H1 (cell line): ENCODE measurements at regions not wholly inside any gene's neighbourhood (a gene's known extent, or its start where the extent isn't known, plus 50 kb on each side); places are given as distances from the start of the nearest gene placed in this dataset.
A peak's percentile ranks its signal among the peaks of the same experiment; 100 is the strongest.

Experiments
- CTCF ChIA-PET: fragments of 300-600 bp; sonication (Branson Sonifier 250); formaldehyde crosslinking; loops from one replicate; lab custom pipeline; 2021; ENCODE audit not compliant: partially characterized antibody; lab: Charles Lee
- POLR2A ChIA-PET: fragments of 300-600 bp; sonication (Branson Sonifier 250); formaldehyde crosslinking; loops from one replicate; lab custom pipeline; 2021; ENCODE audit warnings: inconsistent platforms; ENCODE audit not compliant: partially characterized antibody; lab: Charles Lee
- DNase-seq, 2 experiments: peaks; one replicate each; pipeline versions ENCODE4 v3.0.0 to v3.0.0-alpha.2; 2010 to 2022; ENCODE audit warnings: low spot score in 2 of 2, low read depth in 1 of 2, mixed read lengths in 1 of 2
- FAIRE-seq: peaks from 2 replicates; lab custom pipeline; 2011; peaks lifted over from hg19 to GRCh38; lab: Jason Lieb, UNC
- H2AFZ ChIP-seq: 2 replicates; pipeline ENCODE4 v1.8.1; 2012; ENCODE audit warnings: low read length, inconsistent platforms
- H2AK5ac ChIP-seq: 2 replicates; pipeline ENCODE4 v1.6.1; 2013; ENCODE audit warnings: low read depth, low read length
- H2BK120ac ChIP-seq: replicated peaks from 2 replicates; pipeline ENCODE3; 2013; ENCODE audit warnings: low read depth, low read length, inconsistent platforms
- H2BK12ac ChIP-seq: 2 replicates; pipeline ENCODE4 v1.6.1; 2013; ENCODE audit warnings: low read depth, low read length
- H2BK15ac ChIP-seq: 2 replicates; pipeline ENCODE4 v1.6.1; 2013; ENCODE audit warnings: low read length
- H2BK20ac ChIP-seq: 2 replicates; pipeline ENCODE4 v1.6.1; 2013; ENCODE audit warnings: low read length
- H2BK5ac ChIP-seq: 2 replicates; pipeline ENCODE4 v1.6.1; 2013; ENCODE audit warnings: low read depth, low read length
- H3K14ac ChIP-seq: 2 replicates; pipeline ENCODE4 v1.6.1; 2013; ENCODE audit warnings: inconsistent platforms; ENCODE audit not compliant: insufficient read length
- H3K18ac ChIP-seq: 2 replicates; pipeline ENCODE4 v1.6.1; 2013; ENCODE audit warnings: low read length; ENCODE audit errors: extremely low read depth
- H3K23ac ChIP-seq: 2 replicates; pipeline ENCODE4 v1.6.1; 2013; ENCODE audit warnings: inconsistent platforms; ENCODE audit not compliant: insufficient read length
- H3K23me2 ChIP-seq: 2 replicates; pipeline ENCODE4 v1.6.1; 2013; ENCODE audit warnings: low read depth, low read length
- H3K27ac ChIP-seq: 2 replicates; pipeline ENCODE4 v1.6.1; 2011; ENCODE audit warnings: low read depth, low read length, inconsistent platforms
- H3K27me3 ChIP-seq, 4 experiments: replicated peaks in 1 of 4; 1 replicate in 1 of 4; 2 replicates in 3 of 4; pipeline versions ENCODE4 v1.6.1 to v1.8.1; 2011 to 2013; ENCODE audit warnings: low read length in 3 of 4, mild to moderate bottlenecking in 3 of 4, inconsistent platforms in 2 of 4, mixed read lengths in 2 of 4, moderate library complexity in 1 of 4; ENCODE audit not compliant: control insufficient read depth in 3 of 4, insufficient read depth in 3 of 4; ENCODE audit errors: extremely low read depth in 1 of 4
- H3K36me3 ChIP-seq, 4 experiments: 2 replicates each; pipeline versions ENCODE4 v1.6.1 to v1.8.1; 2011 to 2013; ENCODE audit warnings: mild to moderate bottlenecking in 4 of 4, low read length in 3 of 4, moderate library complexity in 2 of 4, control low read depth in 1 of 4, inconsistent platforms in 1 of 4; ENCODE audit not compliant: insufficient read depth in 4 of 4, control insufficient read depth in 2 of 4
- H3K4ac ChIP-seq: replicated peaks from 2 replicates; pipeline ENCODE3; 2013; ENCODE audit warnings: low read length, low read depth, mixed read lengths, inconsistent platforms; ENCODE audit not compliant: insufficient read length
- H3K4me1 ChIP-seq, 4 experiments: replicated peaks in 1 of 4; 1 replicate in 1 of 4; 2 replicates in 3 of 4; pipeline versions ENCODE4 v1.6.1 to v1.8.1; 2011 to 2013; ENCODE audit warnings: low read length in 3 of 4, inconsistent platforms in 2 of 4, mixed read lengths in 1 of 4; ENCODE audit not compliant: insufficient read depth in 4 of 4, control insufficient read depth in 3 of 4
- H3K4me2 ChIP-seq, 2 experiments: 2 replicates each; pipeline versions ENCODE4 v1.6.1 to v1.8.1; 2011 to 2013; ENCODE audit warnings: low read depth in 2 of 2, low read length in 2 of 2, control low read depth in 1 of 2, inconsistent platforms in 1 of 2, mild to moderate bottlenecking in 1 of 2; ENCODE audit not compliant: insufficient read depth in 1 of 2
- H3K4me3 ChIP-seq, 4 experiments: fragments of 200-600, 300-600 bp in 1 of 4; sonication (generic), shearing (Covaris generic), sonication (Bioruptor Twin) in 1 of 4; 2 replicates each; pipeline versions ENCODE4 v1.5.1 to v1.8.1; 2011 to 2016; ENCODE audit warnings: low read length in 4 of 4, low read depth in 3 of 4, control low read depth in 2 of 4, inconsistent platforms in 2 of 4, mild to moderate bottlenecking in 2 of 4, mixed read lengths in 1 of 4, moderate library complexity in 1 of 4; ENCODE audit not compliant: insufficient read depth in 2 of 4; ENCODE audit errors: extremely low read depth in 1 of 4
- H3K56ac ChIP-seq: replicated peaks from 2 replicates; pipeline ENCODE3; 2013; ENCODE audit warnings: low read depth, mild to moderate bottlenecking, mixed read lengths, low read length, inconsistent platforms; ENCODE audit not compliant: insufficient read length
- H3K79me1 ChIP-seq: 2 replicates; pipeline ENCODE4 v1.6.1; 2013; ENCODE audit warnings: low read depth, low read length, control low read depth
- H3K79me2 ChIP-seq, 2 experiments: 2 replicates each; pipeline versions ENCODE4 v1.6.1 to v1.8.1; 2012 to 2013; ENCODE audit warnings: low read length in 2 of 2, mild to moderate bottlenecking in 2 of 2, inconsistent platforms in 1 of 2; ENCODE audit not compliant: insufficient read depth in 2 of 2, control insufficient read depth in 1 of 2
- H3K9ac ChIP-seq, 4 experiments: replicated peaks in 1 of 4; 1 replicate in 1 of 4; 2 replicates in 3 of 4; pipeline versions ENCODE4 v1.6.1 to v1.8.1; 2011 to 2013; ENCODE audit warnings: low read depth in 3 of 4, low read length in 3 of 4, control low read depth in 2 of 4, mild to moderate bottlenecking in 2 of 4, moderate library complexity in 2 of 4, inconsistent platforms in 1 of 4; ENCODE audit errors: extremely low read depth in 1 of 4
- H3K9me3 ChIP-seq, 2 experiments: 2 replicates each; pipeline versions ENCODE4 v1.6.1 to v1.8.1; 2012 to 2013; ENCODE audit warnings: mild to moderate bottlenecking in 2 of 2, moderate library complexity in 2 of 2, control low read depth in 1 of 2, inconsistent platforms in 1 of 2, low read depth in 1 of 2, low read length in 1 of 2, mixed read lengths in 1 of 2; ENCODE audit not compliant: insufficient read depth in 2 of 2
- H4K20me1 ChIP-seq, 2 experiments: replicated peaks in 1 of 2; 2 replicates each; pipeline versions ENCODE3 to v1.8.1; 2011 to 2013; ENCODE audit warnings: inconsistent platforms in 2 of 2, low read length in 2 of 2, mild to moderate bottlenecking in 1 of 2; ENCODE audit not compliant: insufficient read depth in 2 of 2, control insufficient read depth in 1 of 2
- H4K5ac ChIP-seq: 2 replicates; pipeline ENCODE4 v1.6.1; 2013; ENCODE audit warnings: low read length, low read depth, mixed read lengths, inconsistent platforms; ENCODE audit not compliant: insufficient read length
- H4K8ac ChIP-seq: 2 replicates; pipeline ENCODE4 v1.8.0; 2013; ENCODE audit warnings: mild to moderate bottlenecking, moderate library complexity, low read length, inconsistent platforms; ENCODE audit not compliant: insufficient read depth; ENCODE audit errors: extremely low read depth
- H4K91ac ChIP-seq: replicated peaks from 2 replicates; pipeline ENCODE3; 2013; ENCODE audit warnings: low read length, mixed read lengths, inconsistent platforms; ENCODE audit not compliant: insufficient read length
- CBX5 ChIP-seq: fragments of 300-800, 300-1000 bp; sonication (generic); IDR thresholded peaks from 2 replicates; pipeline ENCODE4 v1.7.1; 2016; ENCODE audit warnings: antibody characterized with exemption, low read length, low read depth
- EZH2 ChIP-seq: fragments of 200-600 bp; sonication (generic); IDR thresholded peaks from 2 replicates; pipeline ENCODE4 v1.7.1; 2012; ENCODE audit warnings: low read depth, mild to moderate bottlenecking, moderate library complexity, low read length, inconsistent platforms; ENCODE audit not compliant: severe bottlenecking
- NANOG ChIP-seq: IDR thresholded peaks from 2 replicates; pipeline ENCODE4 v1.6.1; 2011; ENCODE audit warnings: low read length, low read depth, mild to moderate bottlenecking, inconsistent platforms; ENCODE audit not compliant: insufficient read depth, poor library complexity, severe bottlenecking
- POU5F1 ChIP-seq: IDR thresholded peaks from 2 replicates; pipeline ENCODE4 v1.6.1; 2011; ENCODE audit warnings: low read depth, mild to moderate bottlenecking, low read length, moderate library complexity
- RAD21 ChIP-seq, 2 experiments: IDR thresholded peaks in 1 of 2; conservative IDR thresholded peaks in 1 of 2; 2 replicates each; pipeline ENCODE4 v1.6.1; 2011; ENCODE audit warnings: low read depth in 2 of 2, low read length in 2 of 2, improper control_type of control experiment in 1 of 2, inconsistent platforms in 1 of 2, mild to moderate bottlenecking in 1 of 2, moderate library complexity in 1 of 2
- RNF2 ChIP-seq: fragments of 200-900, 300-1000 bp; sonication (generic); IDR thresholded peaks from 2 replicates; pipeline ENCODE4 v1.7.1; 2016; ENCODE audit warnings: borderline replicate concordance, low read depth, mild to moderate bottlenecking, antibody characterized with exemption, low read length; ENCODE audit not compliant: poor library complexity, severe bottlenecking; ENCODE audit errors: missing control alignments
- TAF7 ChIP-seq: optimal IDR thresholded peaks from 2 replicates; pipeline ENCODE3; 2011; ENCODE audit warnings: low read depth, mild to moderate bottlenecking, inconsistent platforms, low read length, moderate library complexity, borderline replicate concordance
- TEAD4 ChIP-seq: IDR thresholded peaks from 2 replicates; pipeline ENCODE4 v1.6.1; 2012; ENCODE audit warnings: low read depth, low read length, inconsistent platforms, mixed read lengths
- whole genome bisulfite sequencing, 2 experiments: shearing (Covaris generic) in 1 of 2; methylation state at CpG; one replicate each; pipeline versions ENCODE4 v1.1.6 to v1.1.7; 2013 to 2015; ENCODE audit warnings: low lambda C conversion rate in 2 of 2, mixed read lengths in 2 of 2, inconsistent platforms in 1 of 2, low coverage in 1 of 2, missing lambda C conversion rate in 1 of 2; ENCODE audit not compliant: insufficient replicate concordance in 2 of 2, insufficient coverage in 1 of 2, insufficient read length in 1 of 2; ENCODE audit errors: extremely low coverage in 1 of 2, missing lambda C conversion rate in 1 of 2; 5-methylcytosine and 5-hydroxymethylcytosine counted together
- TF ChIP-seq, protein P1 (sequence below): IDR thresholded peaks from 2 replicates; pipeline ENCODE4 v1.6.1; 2012; ENCODE audit warnings: inconsistent platforms
- TF ChIP-seq, protein P2 (sequence below): IDR thresholded peaks from 2 replicates; pipeline ENCODE4 v1.6.1; 2012; ENCODE audit warnings: low read length, inconsistent platforms

DNA sequence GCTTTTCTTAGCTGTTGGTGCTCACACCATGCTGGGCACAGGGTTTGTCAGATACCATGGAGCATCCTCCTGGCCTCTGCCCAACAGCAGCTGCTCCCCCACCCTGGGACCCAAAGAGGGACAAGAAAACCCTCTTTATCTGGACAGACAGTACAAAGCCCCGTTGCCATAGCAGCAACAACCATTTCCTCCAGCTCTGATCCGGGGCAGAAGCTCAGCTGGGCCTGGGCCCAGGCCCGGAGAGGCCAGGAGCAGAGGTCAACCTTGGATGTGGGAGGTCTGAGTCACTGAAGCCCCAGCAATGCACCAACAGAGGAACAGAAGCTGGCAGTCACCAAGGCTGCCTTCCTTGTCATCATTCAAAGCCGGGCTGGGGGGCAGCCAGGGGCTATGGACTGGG is 228.4 kb upstream of the POU3F1 start:
- no peak overlapping the region for H3K18ac ChIP-seq
- no peaks in the 10 kb centered on the region for H3K23me2 ChIP-seq
- H2BK120ac ChIP-seq: no peak overlapping the region
- H2BK15ac ChIP-seq: peak overlapping the region; percentile 14; the same call in 1 of the 2 replicates
- H2BK20ac ChIP-seq: peak overlapping the region; percentile 66; the same call in 1 of the 2 replicates
- no peak for FAIRE-seq
- H3K23ac ChIP-seq: no peak overlapping the region
- H3K4me3 ChIP-seq: no peak overlapping the region
- no peaks in the 10 kb centered on the region for H3K27me3 ChIP-seq
- H3K79me2 ChIP-seq: no peaks in the 10 kb centered on the region
- H3K4me1 ChIP-seq: peaks cover 13 to 24% (median 16%) of the 10 kb centered on the region in 4 experiments
- H3K79me1 ChIP-seq: no peaks in the 10 kb centered on the region
- no peak overlapping the region for H3K4ac ChIP-seq
- H4K91ac ChIP-seq: peak overlapping the region; percentile 17
- H3K36me3 ChIP-seq: no peaks in the 10 kb centered on the region
- H2BK5ac ChIP-seq: peak overlapping the region; percentile 52; the same call in 1 of the 2 replicates
- no peak overlapping the region for H2AFZ ChIP-seq
- no peak overlapping the region for H3K27ac ChIP-seq
- peak overlapping the region; percentile 68; the same call in 1 of the 2 replicates for H2BK12ac ChIP-seq
- H2AK5ac ChIP-seq: peak overlapping the region; percentile 61; the same call in 1 of the 2 replicates
- H3K56ac ChIP-seq: no peak overlapping the region
- POLR2A ChIA-PET: interaction anchor here (0.9 to 1.2 kb wide), 3 partner anchors 20 to 159 kb away, joined by 3 to 4 read pairs (median 3); no protein-coding TSS in a partner anchor
- H3K9me3 ChIP-seq: peaks cover 11 to 21% of the 10 kb centered on the region in 2 experiments; a peak in 3 of 4 replicates
- H3K9ac ChIP-seq: no peak overlapping the region
- no peak overlapping the region for H3K14ac ChIP-seq
- 86% methylated on average over 4 of the region's 4 CpGs; no CpG with 5 or more reads in 1 of the 2 experiments for WGBS, 2 experiments
- H4K20me1 ChIP-seq: no peaks in the 10 kb centered on the region
- CTCF ChIA-PET: interaction anchor here (1.0 to 1.9 kb wide), 2 partner anchors 10 to 232 kb away, joined by 3 to 5 read pairs; no protein-coding TSS in a partner anchor
- no peak overlapping the region for H4K5ac ChIP-seq
- peak overlapping the region; percentile 41; the same call in 1 of the 2 replicates for H4K8ac ChIP-seq
- no peak for DNase-seq
- H3K4me2 ChIP-seq: no peak overlapping the region
- TF ChIP-seq TEAD4: no peak
- TF ChIP-seq, protein P1, sequence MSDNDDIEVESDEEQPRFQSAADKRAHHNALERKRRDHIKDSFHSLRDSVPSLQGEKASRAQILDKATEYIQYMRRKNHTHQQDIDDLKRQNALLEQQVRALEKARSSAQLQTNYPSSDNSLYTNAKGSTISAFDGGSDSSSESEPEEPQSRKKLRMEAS: no peak
- no peak for TF ChIP-seq EZH2
- TF ChIP-seq, protein P2, sequence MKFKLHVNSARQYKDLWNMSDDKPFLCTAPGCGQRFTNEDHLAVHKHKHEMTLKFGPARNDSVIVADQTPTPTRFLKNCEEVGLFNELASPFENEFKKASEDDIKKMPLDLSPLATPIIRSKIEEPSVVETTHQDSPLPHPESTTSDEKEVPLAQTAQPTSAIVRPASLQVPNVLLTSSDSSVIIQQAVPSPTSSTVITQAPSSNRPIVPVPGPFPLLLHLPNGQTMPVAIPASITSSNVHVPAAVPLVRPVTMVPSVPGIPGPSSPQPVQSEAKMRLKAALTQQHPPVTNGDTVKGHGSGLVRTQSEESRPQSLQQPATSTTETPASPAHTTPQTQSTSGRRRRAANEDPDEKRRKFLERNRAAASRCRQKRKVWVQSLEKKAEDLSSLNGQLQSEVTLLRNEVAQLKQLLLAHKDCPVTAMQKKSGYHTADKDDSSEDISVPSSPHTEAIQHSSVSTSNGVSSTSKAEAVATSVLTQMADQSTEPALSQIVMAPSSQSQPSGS: no peak
- no peak for TF ChIP-seq NANOG
- no peak for TF ChIP-seq POU5F1
- TF ChIP-seq TAF7: no peak
- no peak for TF ChIP-seq RAD21 (IDR thresholded peaks at IDR 0.05 in 1 of 2, conservative IDR thresholded peaks at IDR 0.05 in 1 of 2; ENCODE audit: low read depth in 2 of 2, low read length in 2 of 2)
- TF ChIP-seq CBX5: no peak
- TF ChIP-seq RNF2: no peak
